H1 (cell line): ENCODE measurements at regions not wholly inside any gene's neighbourhood (a gene's known extent, or its start where the extent isn't known, plus 50 kb on each side); places are given as distances from the start of the nearest gene placed in this dataset.

Experiments used
- ASH2L ChIP-seq: fragments of 200-600, 300-600 bp; sonication (generic); IDR thresholded peaks from one replicate; pipeline ENCODE4 v1.7.1; 2017; ENCODE audit warnings: low read length
- CBX5 ChIP-seq: fragments of 300-800, 300-1000 bp; sonication (generic); IDR thresholded peaks from 2 replicates; pipeline ENCODE4 v1.7.1; 2016; ENCODE audit warnings: antibody characterized with exemption, low read length, low read depth
- CTBP2 ChIP-seq: IDR thresholded peaks from 2 replicates; pipeline ENCODE4 v1.7.0; 2011; ENCODE audit warnings: borderline replicate concordance, mild to moderate bottlenecking, moderate library complexity, mixed read lengths, low read length; ENCODE audit not compliant: insufficient read depth, insufficient read length
- EP300 ChIP-seq, 2 experiments: IDR thresholded peaks; 1 replicate in 1 of 2; 2 replicates in 1 of 2; pipeline ENCODE4 v1.6.1; 2011 to 2012; ENCODE audit warnings: low read depth in 2 of 2, low read length in 2 of 2, mild to moderate bottlenecking in 2 of 2, borderline replicate concordance in 1 of 2, inconsistent platforms in 1 of 2, moderate library complexity in 1 of 2
- EZH2 ChIP-seq: fragments of 200-600 bp; sonication (generic); IDR thresholded peaks from 2 replicates; pipeline ENCODE4 v1.7.1; 2012; ENCODE audit warnings: low read depth, mild to moderate bottlenecking, moderate library complexity, low read length, inconsistent platforms; ENCODE audit not compliant: severe bottlenecking
- JUND ChIP-seq: IDR thresholded peaks from 2 replicates; pipeline ENCODE4 v1.6.1; 2011; ENCODE audit warnings: mild to moderate bottlenecking, improper control_type of control experiment, low read length
- KDM4A ChIP-seq: IDR thresholded peaks from one replicate; pipeline ENCODE4 v1.7.1; 2012; ENCODE audit warnings: low read depth, mild to moderate bottlenecking, moderate library complexity, low read length, inconsistent platforms; ENCODE audit not compliant: severe bottlenecking
- SIX5 ChIP-seq: IDR thresholded peaks from 2 replicates; pipeline ENCODE4 v1.6.1; 2011; ENCODE audit warnings: mild to moderate bottlenecking, low read depth, low read length
- SP1 ChIP-seq: IDR thresholded peaks from 2 replicates; pipeline ENCODE4 v1.6.1; 2011; ENCODE audit warnings: low read depth, low read length
- SRF ChIP-seq: IDR thresholded peaks from 2 replicates; pipeline ENCODE4 v1.6.1; 2011; ENCODE audit warnings: mild to moderate bottlenecking, low read depth, low read length, moderate library complexity
- TAF1 ChIP-seq: IDR thresholded peaks from 2 replicates; pipeline ENCODE4 v1.6.1; 2011; ENCODE audit warnings: mild to moderate bottlenecking, low read depth, low read length
- TF ChIP-seq, protein P1 (sequence below): fragments of 300-600 bp; sonication (generic); IDR thresholded peaks from 2 replicates; pipeline ENCODE4 v1.7.1; 2012; ENCODE audit warnings: low read length, moderate library complexity, mild to moderate bottlenecking, inconsistent platforms; ENCODE audit not compliant: insufficient replicate concordance

- TF ChIP-seq, protein P1, sequence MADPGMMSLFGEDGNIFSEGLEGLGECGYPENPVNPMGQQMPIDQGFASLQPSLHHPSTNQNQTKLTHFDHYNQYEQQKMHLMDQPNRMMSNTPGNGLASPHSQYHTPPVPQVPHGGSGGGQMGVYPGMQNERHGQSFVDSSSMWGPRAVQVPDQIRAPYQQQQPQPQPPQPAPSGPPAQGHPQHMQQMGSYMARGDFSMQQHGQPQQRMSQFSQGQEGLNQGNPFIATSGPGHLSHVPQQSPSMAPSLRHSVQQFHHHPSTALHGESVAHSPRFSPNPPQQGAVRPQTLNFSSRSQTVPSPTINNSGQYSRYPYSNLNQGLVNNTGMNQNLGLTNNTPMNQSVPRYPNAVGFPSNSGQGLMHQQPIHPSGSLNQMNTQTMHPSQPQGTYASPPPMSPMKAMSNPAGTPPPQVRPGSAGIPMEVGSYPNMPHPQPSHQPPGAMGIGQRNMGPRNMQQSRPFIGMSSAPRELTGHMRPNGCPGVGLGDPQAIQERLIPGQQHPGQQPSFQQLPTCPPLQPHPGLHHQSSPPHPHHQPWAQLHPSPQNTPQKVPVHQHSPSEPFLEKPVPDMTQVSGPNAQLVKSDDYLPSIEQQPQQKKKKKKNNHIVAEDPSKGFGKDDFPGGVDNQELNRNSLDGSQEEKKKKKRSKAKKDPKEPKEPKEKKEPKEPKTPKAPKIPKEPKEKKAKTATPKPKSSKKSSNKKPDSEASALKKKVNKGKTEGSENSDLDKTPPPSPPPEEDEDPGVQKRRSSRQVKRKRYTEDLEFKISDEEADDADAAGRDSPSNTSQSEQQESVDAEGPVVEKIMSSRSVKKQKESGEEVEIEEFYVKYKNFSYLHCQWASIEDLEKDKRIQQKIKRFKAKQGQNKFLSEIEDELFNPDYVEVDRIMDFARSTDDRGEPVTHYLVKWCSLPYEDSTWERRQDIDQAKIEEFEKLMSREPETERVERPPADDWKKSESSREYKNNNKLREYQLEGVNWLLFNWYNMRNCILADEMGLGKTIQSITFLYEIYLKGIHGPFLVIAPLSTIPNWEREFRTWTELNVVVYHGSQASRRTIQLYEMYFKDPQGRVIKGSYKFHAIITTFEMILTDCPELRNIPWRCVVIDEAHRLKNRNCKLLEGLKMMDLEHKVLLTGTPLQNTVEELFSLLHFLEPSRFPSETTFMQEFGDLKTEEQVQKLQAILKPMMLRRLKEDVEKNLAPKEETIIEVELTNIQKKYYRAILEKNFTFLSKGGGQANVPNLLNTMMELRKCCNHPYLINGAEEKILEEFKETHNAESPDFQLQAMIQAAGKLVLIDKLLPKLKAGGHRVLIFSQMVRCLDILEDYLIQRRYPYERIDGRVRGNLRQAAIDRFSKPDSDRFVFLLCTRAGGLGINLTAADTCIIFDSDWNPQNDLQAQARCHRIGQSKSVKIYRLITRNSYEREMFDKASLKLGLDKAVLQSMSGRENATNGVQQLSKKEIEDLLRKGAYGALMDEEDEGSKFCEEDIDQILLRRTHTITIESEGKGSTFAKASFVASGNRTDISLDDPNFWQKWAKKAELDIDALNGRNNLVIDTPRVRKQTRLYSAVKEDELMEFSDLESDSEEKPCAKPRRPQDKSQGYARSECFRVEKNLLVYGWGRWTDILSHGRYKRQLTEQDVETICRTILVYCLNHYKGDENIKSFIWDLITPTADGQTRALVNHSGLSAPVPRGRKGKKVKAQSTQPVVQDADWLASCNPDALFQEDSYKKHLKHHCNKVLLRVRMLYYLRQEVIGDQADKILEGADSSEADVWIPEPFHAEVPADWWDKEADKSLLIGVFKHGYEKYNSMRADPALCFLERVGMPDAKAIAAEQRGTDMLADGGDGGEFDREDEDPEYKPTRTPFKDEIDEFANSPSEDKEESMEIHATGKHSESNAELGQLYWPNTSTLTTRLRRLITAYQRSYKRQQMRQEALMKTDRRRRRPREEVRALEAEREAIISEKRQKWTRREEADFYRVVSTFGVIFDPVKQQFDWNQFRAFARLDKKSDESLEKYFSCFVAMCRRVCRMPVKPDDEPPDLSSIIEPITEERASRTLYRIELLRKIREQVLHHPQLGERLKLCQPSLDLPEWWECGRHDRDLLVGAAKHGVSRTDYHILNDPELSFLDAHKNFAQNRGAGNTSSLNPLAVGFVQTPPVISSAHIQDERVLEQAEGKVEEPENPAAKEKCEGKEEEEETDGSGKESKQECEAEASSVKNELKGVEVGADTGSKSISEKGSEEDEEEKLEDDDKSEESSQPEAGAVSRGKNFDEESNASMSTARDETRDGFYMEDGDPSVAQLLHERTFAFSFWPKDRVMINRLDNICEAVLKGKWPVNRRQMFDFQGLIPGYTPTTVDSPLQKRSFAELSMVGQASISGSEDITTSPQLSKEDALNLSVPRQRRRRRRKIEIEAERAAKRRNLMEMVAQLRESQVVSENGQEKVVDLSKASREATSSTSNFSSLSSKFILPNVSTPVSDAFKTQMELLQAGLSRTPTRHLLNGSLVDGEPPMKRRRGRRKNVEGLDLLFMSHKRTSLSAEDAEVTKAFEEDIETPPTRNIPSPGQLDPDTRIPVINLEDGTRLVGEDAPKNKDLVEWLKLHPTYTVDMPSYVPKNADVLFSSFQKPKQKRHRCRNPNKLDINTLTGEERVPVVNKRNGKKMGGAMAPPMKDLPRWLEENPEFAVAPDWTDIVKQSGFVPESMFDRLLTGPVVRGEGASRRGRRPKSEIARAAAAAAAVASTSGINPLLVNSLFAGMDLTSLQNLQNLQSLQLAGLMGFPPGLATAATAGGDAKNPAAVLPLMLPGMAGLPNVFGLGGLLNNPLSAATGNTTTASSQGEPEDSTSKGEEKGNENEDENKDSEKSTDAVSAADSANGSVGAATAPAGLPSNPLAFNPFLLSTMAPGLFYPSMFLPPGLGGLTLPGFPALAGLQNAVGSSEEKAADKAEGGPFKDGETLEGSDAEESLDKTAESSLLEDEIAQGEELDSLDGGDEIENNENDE, result no peak
- TF ChIP-seq ASH2L (no peak), CTBP2 (no peak), EZH2 (no peak), CBX5 (no peak), SIX5 (no peak), SP1 (no peak), TAF1 (no peak), SRF (no peak), KDM4A (no peak), EP300 (IDR thresholded peaks at IDR 0.05; ENCODE audit: borderline replicate concordance in 1 of 2, low read depth in 2 of 2, low read length in 2 of 2) (no peak), JUND (no peak)
These were observed 207.7 kb upstream of the SLIT2 start (continued) for GRCh38 chr4:20043991-20044390.
